GM23248 (cell line): ENCODE measurements at regions not wholly inside any gene's neighbourhood (a gene's known extent, or its start where the extent isn't known, plus 50 kb on each side); places are given as distances from the start of the nearest gene placed in this dataset.

Source experiments
- DNase-seq: peaks from one replicate; pipeline ENCODE4 v3.0.0-alpha.2; 2015
- H2AFZ ChIP-seq: fragments of 200-600 bp; sonication (generic); 2 replicates; pipeline ENCODE4 v1.6.1; 2016; ENCODE audit warnings: antibody characterized with exemption
- H3F3A ChIP-seq: fragments of 200-600 bp; sonication (generic); 2 replicates; pipeline ENCODE4 v1.6.1; 2016; ENCODE audit warnings: mild to moderate bottlenecking, antibody characterized with exemption, mixed run types; ENCODE audit not compliant: insufficient read depth
- H3K27ac ChIP-seq: fragments of 200-600 bp; sonication (generic); 2 replicates; pipeline ENCODE4 v1.5.1; 2016; ENCODE audit warnings: mild to moderate bottlenecking
- H3K27me3 ChIP-seq: fragments of 200-600 bp; sonication (generic); replicated peaks from 2 replicates; pipeline ENCODE4 v1.6.1; 2016; ENCODE audit warnings: mild to moderate bottlenecking; ENCODE audit not compliant: insufficient read depth
- H3K36me3 ChIP-seq: fragments of 200-600 bp; sonication (generic); 2 replicates; pipeline ENCODE4 v1.6.1; 2016; ENCODE audit warnings: low read depth, mild to moderate bottlenecking
- H3K4me1 ChIP-seq: fragments of 200-600 bp; sonication (generic); 2 replicates; pipeline ENCODE4 v1.6.1; 2016; ENCODE audit warnings: mild to moderate bottlenecking; ENCODE audit not compliant: insufficient read depth
- H3K4me2 ChIP-seq: fragments of 200-600 bp; sonication (generic); one replicate; pipeline ENCODE4 v1.6.1; 2016; ENCODE audit warnings: mild to moderate bottlenecking; ENCODE audit not compliant: unreplicated experiment
- H3K4me3 ChIP-seq: fragments of 200-600 bp; sonication (generic); 2 replicates; pipeline ENCODE4 v1.5.1; 2016; ENCODE audit warnings: mild to moderate bottlenecking
- H3K79me2 ChIP-seq: fragments of 200-600 bp; sonication (generic); 2 replicates; pipeline ENCODE4 v1.6.1; 2016; ENCODE audit warnings: mild to moderate bottlenecking; ENCODE audit not compliant: insufficient read depth
- H3K9ac ChIP-seq: fragments of 200-600 bp; sonication (generic); 2 replicates; pipeline ENCODE4 v1.6.1; 2016; ENCODE audit warnings: mild to moderate bottlenecking
- H3K9me2 ChIP-seq: fragments of 200-600 bp; sonication (generic); 2 replicates; pipeline ENCODE4 v1.6.1; 2016; ENCODE audit warnings: mixed run types, mild to moderate bottlenecking, moderate library complexity; ENCODE audit not compliant: insufficient read depth
- H3K9me3 ChIP-seq: fragments of 200-600 bp; sonication (generic); one replicate; pipeline ENCODE4 v1.6.1; 2017; ENCODE audit warnings: low read depth
- H4K20me1 ChIP-seq: fragments of 200-600 bp; sonication (generic); 2 replicates; pipeline ENCODE4 v1.6.0; 2016; ENCODE audit not compliant: insufficient read depth
- EZH2 ChIP-seq: fragments of 200-600 bp; sonication (generic); IDR thresholded peaks from 2 replicates; pipeline ENCODE4 v1.6.1; 2018; ENCODE audit warnings: antibody characterized with exemption, mild to moderate bottlenecking; ENCODE audit not compliant: insufficient read depth, poor library complexity, severe bottlenecking
- EZH2phosphoT487 ChIP-seq: fragments of 200-600 bp; sonication (generic); IDR thresholded peaks from 2 replicates; pipeline ENCODE4 v1.6.1; 2018; ENCODE audit warnings: antibody characterized with exemption, moderate library complexity, mild to moderate bottlenecking, low read depth; ENCODE audit not compliant: insufficient read depth
- WGBS, 2 experiments: methylation state at CpG; one replicate each; pipeline ENCODE4 v1.1.6; 2015 to 2017; ENCODE audit warnings: low lambda C conversion rate in 2 of 2, low coverage in 1 of 2; ENCODE audit errors: missing lambda C conversion rate in 2 of 2; 5-methylcytosine and 5-hydroxymethylcytosine counted together
- in situ Hi-C: fragments of 300-500 bp; cut with MboI; formaldehyde crosslinking; loops from 2 replicates; pipeline ENCODE4 v1.15.0; 2020

DNA sequence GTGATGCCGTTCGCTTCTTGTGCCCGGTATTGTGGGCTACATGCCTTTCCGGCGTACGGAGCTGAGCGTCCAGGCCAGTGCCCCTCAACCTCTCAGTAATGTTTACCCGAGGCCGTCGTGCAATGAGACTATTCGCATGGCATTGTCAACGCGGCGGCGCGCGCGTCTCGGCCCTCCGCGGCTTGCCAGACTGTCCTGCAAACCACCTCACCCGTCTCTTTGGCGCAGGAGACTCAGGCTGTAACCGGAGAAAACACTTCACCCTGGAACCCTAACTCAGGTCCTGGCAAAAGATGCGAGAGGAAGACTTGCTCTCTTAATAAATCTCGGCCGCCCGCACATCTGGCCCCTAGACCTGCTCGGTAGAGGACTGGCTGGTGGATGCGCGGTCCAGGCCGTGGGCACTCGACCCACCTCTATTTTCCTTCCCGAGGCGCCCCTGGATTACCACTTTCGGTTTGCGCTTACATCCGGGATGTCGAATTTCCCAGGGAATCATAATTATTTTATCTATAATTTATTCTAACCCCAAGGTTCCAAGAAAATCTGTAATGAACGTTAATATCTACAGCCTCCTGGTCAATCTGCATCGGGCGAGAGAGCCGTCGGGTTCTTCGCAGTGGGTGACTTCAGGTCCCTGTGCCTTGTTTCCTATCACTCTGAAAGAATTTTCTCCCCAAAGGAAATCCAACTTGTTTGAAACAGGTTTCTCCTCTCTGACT lies 71.8 kb upstream of the POLG start:
- no peak for TF ChIP-seq EZH2
- no peak for TF ChIP-seq EZH2phosphoT487
- H3K4me3 ChIP-seq: peak overlapping the region; percentile 49

DNA sequence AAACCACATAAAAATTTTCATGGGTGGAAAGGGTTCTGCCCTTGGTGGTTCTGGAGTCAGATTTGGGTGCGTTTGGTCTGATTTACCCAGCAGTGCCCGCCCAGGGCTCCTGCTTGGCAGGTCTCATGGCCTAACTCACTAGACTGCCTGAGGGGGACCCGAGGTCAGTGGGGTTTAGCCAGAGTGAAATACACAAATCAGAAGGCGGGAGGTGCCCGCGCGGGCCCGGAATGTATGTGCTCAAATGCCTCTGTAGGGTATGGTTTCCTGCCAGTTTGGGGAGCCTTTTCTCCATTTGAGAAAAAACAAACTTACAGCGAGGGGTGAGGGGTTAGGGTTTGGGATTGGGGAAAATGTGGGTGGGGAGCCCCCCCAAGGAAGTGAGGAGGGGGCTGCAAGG lies 70.9 kb upstream of the POLG start:
- TF ChIP-seq EZH2 (no peak), EZH2phosphoT487 (0 out of 2 replicates have a peak, but pooled peaks have one; percentile 4)
- in situ Hi-C loops: no loop called here
- no peaks in the 10 kb centered on the region for H3K9me2 ChIP-seq
- H2AFZ ChIP-seq: no peak overlapping the region
- no peak for DNase-seq
- no peak overlapping the region for H3K4me3 ChIP-seq
- H3K79me2 ChIP-seq: no peaks in the 10 kb centered on the region
- no peaks in the 10 kb centered on the region for H3F3A ChIP-seq
- no peaks in the 10 kb centered on the region for H3K36me3 ChIP-seq
- no peak overlapping the region for H3K27ac ChIP-seq
- H3K4me2 ChIP-seq: no peak overlapping the region
- peaks cover 6% of the 10 kb centered on the region; the same call in 1 of the 2 replicates for H3K4me1 ChIP-seq
- 20 to 35% methylated on average over 9 of the region's 9 CpGs for WGBS, 2 experiments
- no peaks in the 10 kb centered on the region for H3K9me3 ChIP-seq
- no peak overlapping the region for H3K9ac ChIP-seq
- no peaks in the 10 kb centered on the region for H4K20me1 ChIP-seq
- H3K27me3 ChIP-seq: peaks cover 97% of the 10 kb centered on the region

More for the DNA sequence above, 71.8 kb upstream of the POLG start:
- no peak overlapping the region for H3K27ac ChIP-seq
- H3K9ac ChIP-seq: no peak overlapping the region
- H3K9me2 ChIP-seq: no peaks in the 10 kb centered on the region
- in situ Hi-C loops: no loop called here
- peaks cover 97% of the 10 kb centered on the region for H3K27me3 ChIP-seq
- no peaks in the 10 kb centered on the region for H3K9me3 ChIP-seq
- H4K20me1 ChIP-seq: no peaks in the 10 kb centered on the region
- H3F3A ChIP-seq: no peaks in the 10 kb centered on the region
- no peak for DNase-seq
- H3K79me2 ChIP-seq: no peaks in the 10 kb centered on the region
- peaks cover 6% of the 10 kb centered on the region; the same call in 1 of the 2 replicates for H3K4me1 ChIP-seq
- WGBS, 2 experiments: 4% methylated on average over 45 of the region's 45 CpGs
- H2AFZ ChIP-seq: no peak overlapping the region
- H3K4me2 ChIP-seq: peak overlapping the region; percentile 41
- H3K36me3 ChIP-seq: no peaks in the 10 kb centered on the region

DNA sequence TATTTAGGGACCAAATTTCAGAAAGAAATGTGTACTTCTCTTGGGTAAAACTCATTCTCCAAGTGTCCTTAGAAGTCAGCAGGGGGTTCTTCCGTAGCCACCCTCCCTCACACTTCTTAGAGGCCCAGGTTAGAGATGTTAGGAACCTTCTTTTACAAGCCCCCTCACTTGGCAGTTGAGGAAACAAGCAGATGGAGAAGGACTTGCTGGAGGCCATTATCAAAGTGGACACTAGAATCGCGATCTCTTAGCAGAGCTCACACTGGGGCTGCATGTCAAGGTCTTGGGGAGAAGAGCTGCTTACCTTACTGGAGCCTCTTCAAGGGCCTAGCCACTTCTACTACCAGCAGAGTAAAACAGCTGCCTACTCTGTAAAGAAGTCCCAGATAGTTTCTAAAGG lies 69.4 kb upstream of the POLG start:
- Histone ChIP-seq H3K9me2 (no peaks in the 10 kb centered on the region), H3K27ac (no peak overlapping the region), H2AFZ (no peak overlapping the region), H3K4me2 (no peak overlapping the region), H3K36me3 (no peaks in the 10 kb centered on the region), H4K20me1 (no peaks in the 10 kb centered on the region), H3K27me3 (peaks cover 94% of the 10 kb centered on the region), H3K9ac (no peak overlapping the region), H3K4me1 (peaks cover 6% of the 10 kb centered on the region; the same call in 1 of the 2 replicates), H3K9me3 (no peaks in the 10 kb centered on the region), H3F3A (no peaks in the 10 kb centered on the region), H3K79me2 (no peaks in the 10 kb centered on the region), H3K4me3 (no peak overlapping the region)
- in situ Hi-C loops: no loop called here
- WGBS, 2 experiments: 11 to 17% methylated on average over 3 of the region's 3 CpGs
- no peak for TF ChIP-seq EZH2phosphoT487
- TF ChIP-seq EZH2: no peak
- DNase-seq: no peak

DNA sequence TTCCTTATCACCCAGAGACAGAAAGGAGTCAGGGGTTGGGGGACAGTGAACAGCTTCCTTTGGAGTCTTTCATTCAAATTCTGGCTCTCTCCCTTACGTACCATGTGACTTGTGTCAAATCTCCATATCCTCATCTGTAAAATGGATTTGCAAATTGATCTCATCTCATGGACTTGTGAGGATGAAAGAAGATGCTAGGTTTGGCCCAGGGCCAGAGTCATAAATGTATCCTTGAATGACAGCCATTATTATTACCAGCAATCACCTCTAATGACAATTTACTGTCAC lies 67.8 kb upstream of the POLG start:
- Histone ChIP-seq H3K9ac (no peak overlapping the region), H3F3A (no peaks in the 10 kb centered on the region), H2AFZ (no peak overlapping the region), H3K4me3 (no peak overlapping the region), H4K20me1 (no peaks in the 10 kb centered on the region), H3K79me2 (no peaks in the 10 kb centered on the region), H3K9me2 (no peaks in the 10 kb centered on the region), H3K4me1 (peaks cover 6% of the 10 kb centered on the region; the same call in 1 of the 2 replicates), H3K36me3 (no peaks in the 10 kb centered on the region), H3K27ac (no peak overlapping the region), H3K27me3 (peaks cover 90% of the 10 kb centered on the region), H3K4me2 (no peak overlapping the region), H3K9me3 (no peaks in the 10 kb centered on the region)
- no peak for DNase-seq
- in situ Hi-C loops: no loop called here
- TF ChIP-seq EZH2 (peak; percentile 27), EZH2phosphoT487 (no peak)
- 13 to 30% methylated on average over 1 of the region's 1 CpG for WGBS, 2 experiments
